Stomach (tissue), 4 donors: ENCODE measurements at regions not wholly inside any gene's neighbourhood (a gene's known extent, or its start where the extent isn't known, plus 50 kb on each side); places are given as distances from the start of the nearest gene placed in this dataset.

Experiments used
- EP300 ChIP-seq: sonication (generic); formaldehyde crosslinking; IDR thresholded peaks from one replicate; pipeline ENCODE4 v1.6.1; 2017; ENCODE audit warnings: antibody characterized with exemption
- POLR2A ChIP-seq, 4 donors: fragments of 450-650 bp; IDR thresholded peaks; one replicate each; pipeline ENCODE4 v1.6.1; 2016; ENCODE audit warnings: antibody characterized with exemption in 4 of 4, control low read depth in 2 of 4, mild to moderate bottlenecking in 1 of 4, moderate library complexity in 1 of 4
- POLR2AphosphoS5 ChIP-seq, 3 donors: sonication (generic); formaldehyde crosslinking; IDR thresholded peaks; one replicate each; pipeline ENCODE4 v1.6.1; 2016; ENCODE audit warnings: antibody characterized with exemption in 3 of 3
- TF ChIP-seq, protein P1 (sequence below), 7 experiments: fragments of 450-650 bp in 4 of 7; fragments of 200-600 bp in 3 of 7; sonication (generic) in 3 of 7; IDR thresholded peaks; one replicate each; pipeline ENCODE4 v1.5.1; 2016 to 2019; ENCODE audit warnings: antibody characterized with exemption in 7 of 7, control low read depth in 2 of 7, mild to moderate bottlenecking in 1 of 7

DNA sequence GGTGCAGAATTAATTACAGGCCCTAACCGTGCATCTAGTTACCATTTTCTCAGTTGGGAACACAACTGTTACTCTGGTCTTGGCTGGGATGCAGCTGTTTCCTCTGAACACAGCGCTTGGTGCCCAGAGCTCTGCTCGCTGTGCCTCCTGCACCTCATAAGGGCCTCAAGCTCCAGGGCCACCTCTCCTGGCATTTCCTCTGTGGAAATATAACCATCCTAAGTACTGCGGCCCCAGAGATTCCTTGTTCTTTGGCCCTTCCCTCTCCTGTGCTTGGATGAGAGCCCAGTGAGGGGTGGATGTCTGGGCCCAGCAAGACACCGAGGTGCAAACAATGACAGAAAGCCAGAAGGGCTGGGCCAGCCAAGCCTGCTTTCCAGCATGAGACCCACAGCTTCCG is 169.9 kb upstream of the CST7 start:
- TF ChIP-seq, protein P1, sequence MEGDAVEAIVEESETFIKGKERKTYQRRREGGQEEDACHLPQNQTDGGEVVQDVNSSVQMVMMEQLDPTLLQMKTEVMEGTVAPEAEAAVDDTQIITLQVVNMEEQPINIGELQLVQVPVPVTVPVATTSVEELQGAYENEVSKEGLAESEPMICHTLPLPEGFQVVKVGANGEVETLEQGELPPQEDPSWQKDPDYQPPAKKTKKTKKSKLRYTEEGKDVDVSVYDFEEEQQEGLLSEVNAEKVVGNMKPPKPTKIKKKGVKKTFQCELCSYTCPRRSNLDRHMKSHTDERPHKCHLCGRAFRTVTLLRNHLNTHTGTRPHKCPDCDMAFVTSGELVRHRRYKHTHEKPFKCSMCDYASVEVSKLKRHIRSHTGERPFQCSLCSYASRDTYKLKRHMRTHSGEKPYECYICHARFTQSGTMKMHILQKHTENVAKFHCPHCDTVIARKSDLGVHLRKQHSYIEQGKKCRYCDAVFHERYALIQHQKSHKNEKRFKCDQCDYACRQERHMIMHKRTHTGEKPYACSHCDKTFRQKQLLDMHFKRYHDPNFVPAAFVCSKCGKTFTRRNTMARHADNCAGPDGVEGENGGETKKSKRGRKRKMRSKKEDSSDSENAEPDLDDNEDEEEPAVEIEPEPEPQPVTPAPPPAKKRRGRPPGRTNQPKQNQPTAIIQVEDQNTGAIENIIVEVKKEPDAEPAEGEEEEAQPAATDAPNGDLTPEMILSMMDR (IDR thresholded peaks at IDR 0.05): no peak
- TF ChIP-seq EP300: no peak
- TF ChIP-seq POLR2AphosphoS5 (IDR thresholded peaks at IDR 0.05): no peak
- TF ChIP-seq POLR2A (IDR thresholded peaks at IDR 0.05): no peak
